Activated CD4-positive, alpha-beta T cell treated with anti-CD3 and anti-CD28 coated beads, Interleukin-2, amount 50 U/mL, for 4 hours (primary cell): ENCODE measurements at regions not wholly inside any gene's neighbourhood (a gene's known extent, or its start where the extent isn't known, plus 50 kb on each side); places are given as distances from the start of the nearest gene placed in this dataset.
"Not testable (repeated sequence)": the region's sequence is repeated elsewhere in the genome, so short reads cannot be mapped to it uniquely, and the experiment has no call there.

Experiments used
- DNase-seq, 2 experiments: peaks; one replicate each; pipeline ENCODE4 v3.0.0-alpha.2; 2020

DNA sequence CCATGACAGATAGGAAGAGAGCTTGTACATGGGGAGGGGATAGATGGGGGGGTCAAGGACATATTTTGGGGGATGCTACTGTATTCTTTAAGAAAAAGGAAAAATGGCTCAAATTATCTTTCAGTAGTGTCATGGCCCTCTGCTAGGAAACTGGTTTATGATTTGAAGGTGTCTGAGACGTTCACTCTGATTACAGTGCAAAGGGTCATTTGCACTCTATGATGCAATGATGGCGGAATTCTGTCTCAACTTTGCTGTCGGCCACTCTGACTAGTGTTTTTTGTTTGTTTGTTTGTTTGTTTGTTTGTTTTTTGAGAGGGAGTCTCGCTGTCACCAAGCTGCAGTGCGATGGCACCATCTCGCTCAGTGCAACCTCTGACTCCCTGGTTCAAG, 180.0 kb downstream of the SOX4 start:
- DNase-seq, result no peak

DNA sequence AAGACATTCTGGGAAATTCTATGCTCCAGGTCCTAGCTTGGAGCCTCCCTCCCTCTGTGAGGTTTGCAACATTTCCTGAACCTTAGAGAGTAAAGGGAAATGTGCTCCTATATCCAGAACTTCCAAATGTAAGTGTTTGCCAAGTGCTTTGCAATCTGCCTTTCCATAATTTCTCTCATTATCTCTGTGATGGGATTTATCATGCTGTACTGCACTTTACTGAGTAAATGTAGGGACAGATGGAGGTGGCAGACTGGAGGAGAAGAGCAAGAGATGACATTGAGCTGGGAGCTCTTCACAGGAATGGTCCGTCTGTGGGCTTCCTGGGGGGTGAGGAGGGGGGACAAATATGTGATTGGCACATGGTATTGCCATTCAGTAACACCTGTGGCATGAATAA, 184.3 kb downstream of the SOX4 start:
- DNase-seq, result no peak

DNA sequence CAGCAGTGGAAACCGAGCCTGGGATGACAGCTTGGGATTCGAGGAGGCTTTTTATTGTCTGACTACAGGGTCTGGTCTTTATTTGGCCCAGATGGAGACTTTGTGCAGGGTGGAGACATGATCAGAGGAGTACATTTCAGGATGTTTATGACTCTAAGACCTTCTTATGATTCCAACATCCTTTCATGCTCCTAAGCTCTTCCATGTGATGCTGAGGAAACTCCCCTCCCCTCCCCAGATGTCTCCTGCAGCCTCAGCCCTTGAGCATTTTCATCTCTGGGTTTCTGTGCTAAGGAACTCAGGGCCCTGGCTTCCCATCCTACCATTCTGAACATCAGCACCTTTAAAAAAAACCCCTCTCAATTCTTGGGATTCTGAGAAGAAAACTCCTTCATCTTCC, 186.6 kb downstream of the SOX4 start:
- no peak for DNase-seq

DNA sequence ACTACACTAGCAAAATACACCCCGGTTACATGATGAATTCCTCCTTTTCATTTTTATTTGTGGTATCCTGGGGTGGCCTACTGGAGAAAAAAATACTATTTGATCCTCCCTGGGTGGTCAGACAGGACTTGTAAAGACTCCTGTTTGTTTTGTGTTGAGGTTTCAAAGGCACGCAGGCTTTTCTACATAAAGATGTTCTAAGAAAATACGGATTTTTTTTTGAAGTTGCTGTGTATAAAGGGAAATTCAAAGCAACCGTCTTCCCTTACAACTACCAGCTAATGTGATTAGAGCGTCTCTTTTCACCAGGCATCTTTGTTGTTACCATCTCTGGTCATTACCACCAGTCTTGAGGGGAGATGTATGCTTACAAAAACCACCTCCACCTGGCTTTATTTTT, 187.1 kb downstream of the SOX4 start:
- no peak for DNase-seq

DNA sequence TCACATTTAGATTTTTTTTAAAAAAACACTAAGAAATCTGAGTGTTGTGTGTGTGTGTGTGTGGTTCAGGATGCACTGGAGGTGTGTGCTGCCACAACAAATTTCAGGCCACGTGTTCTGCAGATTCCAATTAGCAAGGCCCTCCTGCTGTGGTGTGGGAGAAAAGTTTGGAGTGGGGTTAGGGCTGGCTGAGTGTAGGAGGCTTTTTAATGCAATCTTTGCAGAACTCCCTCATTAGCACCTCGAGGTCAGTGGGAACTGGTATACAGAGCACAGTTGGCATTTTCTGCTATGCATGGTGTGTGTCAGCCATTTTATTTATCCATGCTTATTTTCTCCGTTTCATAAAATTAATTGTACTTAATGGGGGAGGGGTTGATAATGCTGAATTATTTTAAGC, 187.6 kb downstream of the SOX4 start:
- DNase-seq, result no peak

DNA sequence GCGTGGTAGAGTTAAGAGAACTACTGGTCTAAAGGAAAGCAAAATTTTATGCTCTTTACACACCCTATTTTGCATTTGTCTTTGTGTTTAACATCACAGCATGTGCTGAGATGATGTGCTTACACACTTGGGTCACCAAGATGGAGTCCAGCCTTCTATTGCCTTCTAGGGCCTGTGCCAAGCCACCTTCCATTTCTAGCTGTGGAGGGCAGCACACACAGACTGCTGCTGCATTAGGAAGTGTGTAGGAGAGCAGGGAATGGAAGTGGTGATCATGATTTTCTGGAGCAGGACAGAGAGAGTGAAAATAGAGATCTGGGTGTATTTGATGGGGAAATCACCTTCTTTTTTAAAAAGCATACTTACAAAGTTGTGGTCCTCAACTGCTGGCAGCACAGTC, 191.6 kb downstream of the SOX4 start:
- no peak for DNase-seq

DNA sequence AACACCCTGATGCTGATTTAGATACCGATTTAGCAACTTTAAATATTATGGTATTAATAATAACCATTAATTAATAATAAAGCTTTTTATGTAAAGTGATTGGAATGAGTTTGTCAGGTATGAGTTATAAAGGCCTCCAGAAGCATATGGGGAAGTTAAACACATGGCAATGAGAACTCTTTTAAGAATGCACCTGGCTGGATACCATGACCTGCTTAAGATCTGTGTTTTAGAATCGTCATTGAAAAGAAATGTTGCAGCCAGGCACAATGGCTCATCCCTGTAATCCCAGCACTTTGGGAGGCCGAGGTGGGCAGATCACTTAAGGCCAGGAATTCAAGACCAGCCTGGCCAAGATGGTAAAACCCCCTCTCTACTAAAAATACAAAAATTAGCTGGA, 197.5 kb downstream of the SOX4 start:
- no peak for DNase-seq

DNA sequence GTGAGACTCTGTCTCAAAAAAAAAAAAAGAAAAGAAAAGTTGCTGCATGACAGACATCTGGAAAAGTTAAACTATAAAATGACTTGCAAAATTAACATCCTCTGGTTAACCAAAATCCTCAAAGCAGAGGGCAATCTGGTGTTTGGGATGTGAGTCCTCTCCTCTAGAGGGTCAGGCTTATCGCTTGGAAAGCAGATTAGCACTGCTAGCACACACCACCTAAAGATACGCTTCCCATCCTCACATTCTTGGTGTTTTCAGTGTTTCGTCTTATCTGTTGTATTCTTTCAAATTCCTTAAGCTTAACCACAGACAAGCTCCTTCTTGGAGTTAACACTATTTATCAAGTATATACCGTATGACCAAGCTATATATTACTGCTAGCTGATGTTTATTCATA, 198.0 kb downstream of the SOX4 start:
- DNase-seq, result no peak

DNA sequence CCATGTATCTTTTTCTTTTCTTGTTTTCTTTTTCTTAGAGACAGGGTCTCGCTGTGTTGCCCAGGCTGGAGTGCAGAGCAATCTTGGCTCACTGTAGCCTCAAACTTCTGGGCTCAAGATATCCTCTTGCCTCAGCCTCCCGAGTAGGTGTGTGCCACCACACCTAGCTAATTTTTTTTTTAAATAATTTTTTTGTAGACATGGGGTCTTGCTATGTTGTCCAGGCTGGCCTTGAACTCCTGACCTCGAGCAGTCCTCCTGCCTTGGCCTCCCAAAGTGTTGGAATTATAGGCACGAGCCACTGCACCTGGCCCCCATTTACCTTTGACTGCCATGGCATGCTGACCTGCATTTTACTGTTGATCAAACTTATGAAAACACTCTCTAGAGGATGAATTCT, 198.6 kb downstream of the SOX4 start:
- no peak for DNase-seq

DNA sequence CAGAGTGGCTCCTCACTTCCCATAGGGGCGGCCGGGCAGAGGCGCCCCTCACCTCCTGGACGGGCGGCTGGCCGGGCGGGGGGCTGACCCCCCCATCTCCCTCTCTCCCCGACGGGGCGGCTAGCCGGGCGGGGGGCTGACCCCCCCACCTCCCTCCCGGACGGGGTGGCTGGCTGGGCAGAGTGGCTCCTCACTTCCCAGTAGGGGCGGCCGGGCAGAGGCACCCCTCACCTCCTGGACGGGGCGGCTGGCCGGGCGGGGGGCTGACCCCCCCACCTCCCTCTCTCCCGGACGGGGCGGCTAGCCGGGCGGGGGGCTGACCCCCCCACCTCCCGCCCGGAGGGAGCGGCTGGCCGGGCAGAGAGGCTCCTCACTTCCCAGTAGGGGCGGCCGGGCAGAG, 203.4 kb downstream of the SOX4 start:
- DNase-seq, result not testable (repeated sequence)

DNA sequence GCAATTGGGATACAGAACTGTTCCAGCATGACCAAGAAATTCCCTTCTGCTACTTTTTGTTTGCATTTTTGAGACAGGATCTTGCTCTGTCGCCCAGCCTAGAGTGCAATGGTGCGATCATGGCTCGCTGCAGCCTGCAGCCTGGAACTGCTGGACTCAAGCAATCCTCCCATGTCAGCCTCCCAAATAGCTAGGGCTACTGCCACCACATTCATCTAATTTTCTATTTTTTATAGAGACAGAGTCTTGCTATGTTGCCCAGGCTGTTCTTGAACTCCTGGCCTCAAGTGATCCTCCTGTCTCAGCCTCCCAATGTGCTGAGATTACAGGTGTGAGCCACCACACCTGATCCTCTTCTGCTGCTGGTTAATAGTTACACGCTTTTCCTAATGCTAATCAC, 204.9 kb downstream of the SOX4 start:
- DNase-seq, result no peak

DNA sequence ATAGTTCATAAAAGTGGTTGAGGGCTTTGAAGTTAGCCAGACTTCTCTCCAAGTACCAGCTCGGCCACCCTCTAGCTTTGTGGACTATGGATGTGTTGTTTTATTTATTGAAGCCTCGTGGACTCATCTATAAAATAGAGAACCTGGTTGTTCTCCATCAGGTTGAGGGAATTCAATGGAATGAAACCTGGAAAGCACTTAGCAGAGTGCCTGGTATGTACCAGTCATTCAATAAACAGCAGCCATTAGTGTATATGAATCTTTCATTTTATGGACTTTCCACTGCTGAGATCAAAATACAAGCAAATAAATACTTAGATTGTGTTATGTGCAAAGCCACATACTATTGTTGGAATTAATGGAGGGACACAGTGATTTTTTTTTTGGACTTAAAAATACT, 206.8 kb downstream of the SOX4 start:
- DNase-seq, result no peak

DNA sequence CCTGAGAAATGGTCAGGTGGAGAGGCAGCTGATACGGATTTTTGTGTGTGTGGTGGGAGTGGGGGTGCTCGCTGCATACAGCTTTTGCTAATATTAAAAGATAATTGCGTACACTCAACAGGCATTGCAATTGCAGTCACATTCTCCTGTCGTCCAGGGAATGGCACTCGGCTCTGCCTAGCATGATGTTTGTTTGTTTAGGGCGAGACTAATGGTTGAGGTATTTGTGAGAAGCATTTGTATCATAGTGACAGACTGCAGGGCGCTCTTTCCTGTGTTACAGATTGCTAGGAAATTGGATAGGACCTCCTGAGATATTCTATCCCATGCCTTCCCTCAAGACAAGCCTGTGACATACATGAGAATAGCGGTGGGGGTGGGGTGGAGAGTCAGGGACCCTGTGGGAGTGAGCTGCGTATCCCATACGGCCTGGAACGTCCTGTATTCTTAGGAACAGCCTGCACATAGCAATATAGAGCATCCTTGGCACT, 207.4 kb downstream of the SOX4 start:
- DNase-seq, result no peak

DNA sequence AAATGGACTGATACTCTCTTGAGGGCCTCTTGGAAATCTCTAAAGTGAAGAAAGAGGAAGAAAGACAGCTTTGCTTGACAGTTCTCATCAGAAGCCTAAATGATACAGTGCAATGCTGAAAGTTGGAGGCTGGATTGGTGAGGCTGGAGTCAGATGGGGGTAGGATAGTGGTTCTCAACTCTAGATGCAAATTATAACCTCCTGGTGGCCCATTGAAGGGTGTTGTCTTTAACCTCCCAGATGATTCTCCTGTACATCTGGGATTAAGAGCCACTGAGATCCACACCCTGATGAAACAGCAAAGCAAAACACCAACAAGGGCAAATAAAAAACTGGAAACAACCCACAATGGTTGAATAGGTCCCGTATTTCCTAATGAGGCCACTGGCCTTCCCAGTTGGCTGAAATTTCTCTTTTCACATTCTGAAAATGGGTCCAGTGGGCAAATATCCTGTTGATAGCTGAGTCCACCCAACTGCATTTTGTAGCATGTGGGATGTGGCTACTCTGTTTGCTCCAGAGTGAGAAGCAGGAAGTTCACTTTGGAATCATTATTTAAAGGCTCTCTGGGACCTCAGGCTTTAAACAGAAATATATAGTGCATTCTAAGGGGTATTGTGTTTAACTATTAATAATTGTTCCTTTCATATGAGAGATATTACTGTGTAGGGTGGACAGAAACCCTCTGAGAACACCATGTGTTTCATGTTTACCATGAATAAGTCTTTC, 208.1 kb downstream of the SOX4 start:
- no peak for DNase-seq

DNA sequence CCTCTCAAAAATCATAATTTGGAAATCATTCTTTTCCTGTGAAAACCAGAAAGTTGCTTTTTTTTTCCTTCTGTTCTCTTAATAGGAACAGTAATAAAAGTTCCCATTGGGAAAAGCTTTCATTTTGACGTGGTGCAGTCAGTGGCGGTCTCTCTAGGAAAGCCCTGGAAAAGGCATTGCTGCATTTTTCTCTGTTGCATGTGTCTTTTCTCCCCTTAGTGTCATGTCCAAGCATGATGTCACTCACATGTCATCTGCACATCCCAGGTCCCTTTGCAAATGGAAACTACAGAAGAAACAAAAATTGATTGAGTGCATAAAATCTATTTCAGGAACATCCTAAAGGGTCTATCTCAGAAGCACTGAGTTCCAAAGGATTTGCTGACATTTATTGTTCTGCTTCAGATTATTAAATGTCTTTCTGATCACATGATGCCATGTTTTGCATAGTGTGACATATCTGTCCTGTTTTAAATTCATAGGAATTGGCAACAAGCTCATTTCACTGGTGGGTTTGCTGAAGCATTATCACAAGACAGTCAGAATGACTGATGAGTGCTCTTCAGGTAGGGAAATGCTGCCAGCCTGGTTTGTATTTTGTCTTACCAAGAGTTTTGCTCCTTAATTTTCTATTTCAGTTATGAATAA, 208.7 kb downstream of the SOX4 start:
- no peak for DNase-seq

DNA sequence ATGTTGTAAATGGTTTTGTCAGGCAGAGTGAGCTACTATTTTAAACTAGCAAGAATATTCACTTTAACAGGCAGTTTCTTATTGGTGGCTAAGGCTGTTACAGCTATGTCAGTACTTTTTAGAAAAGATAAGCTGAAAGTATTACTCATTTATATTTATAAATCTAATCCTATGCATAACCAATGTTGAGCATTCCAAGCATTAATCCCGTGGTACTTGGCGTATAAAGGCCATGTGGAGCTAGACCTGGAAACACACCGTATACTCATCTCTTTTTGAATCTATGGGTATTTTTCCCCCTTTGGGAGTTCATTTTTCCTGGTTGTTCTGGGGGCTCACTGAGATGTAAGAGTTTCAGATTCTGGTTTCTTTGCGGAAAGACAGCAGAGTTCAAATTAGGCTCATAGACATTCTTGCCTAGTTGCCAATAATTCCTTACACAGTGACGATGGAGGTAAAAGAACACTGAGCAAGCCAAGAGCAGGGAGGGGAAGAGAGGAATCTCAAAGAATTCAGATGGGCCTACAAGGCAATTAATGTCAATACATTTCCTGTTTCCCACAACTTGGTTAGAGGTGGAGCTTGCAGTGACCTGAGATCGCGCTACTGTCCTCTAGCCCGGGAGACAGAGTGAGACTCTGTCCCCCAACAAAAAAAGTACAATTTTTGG, 211.5 kb downstream of the SOX4 start:
- DNase-seq, result no peak

DNA sequence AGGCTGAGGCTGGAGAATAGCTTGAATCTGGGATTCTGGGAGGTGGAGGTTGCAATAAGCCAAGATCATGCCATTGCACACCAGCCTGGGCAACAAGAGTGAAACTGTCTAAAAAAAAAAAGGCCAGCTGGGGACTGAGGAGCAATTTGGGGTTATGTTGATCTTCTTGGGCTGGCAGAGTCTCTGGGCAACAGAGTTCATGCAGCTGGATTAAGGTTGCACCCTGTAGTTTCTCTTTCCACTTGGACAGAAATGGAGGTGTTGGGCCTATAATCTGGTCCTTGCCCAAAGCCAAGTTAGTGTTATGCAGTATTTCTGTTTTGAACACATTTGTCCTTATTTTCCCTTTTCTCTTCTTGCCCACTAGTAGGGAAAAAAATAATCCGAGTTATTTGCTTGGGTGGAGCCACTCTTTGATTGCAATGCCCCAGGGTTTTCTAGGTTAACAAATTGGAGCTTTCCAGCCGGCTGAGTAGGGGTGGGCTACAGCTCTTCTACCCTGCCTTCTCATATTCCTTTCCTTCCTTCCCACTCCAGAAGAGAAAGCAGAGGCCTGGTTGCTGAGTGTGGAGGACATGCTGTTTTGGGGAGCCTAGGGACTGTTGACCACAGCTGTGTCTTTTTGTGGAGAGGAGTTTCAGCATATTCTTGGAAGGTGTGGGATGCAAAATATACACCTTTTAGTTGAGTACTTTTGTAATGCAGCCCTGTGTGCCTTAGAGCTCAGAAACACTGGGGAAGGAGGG, 213.9 kb downstream of the SOX4 start:
- no peak for DNase-seq

DNA sequence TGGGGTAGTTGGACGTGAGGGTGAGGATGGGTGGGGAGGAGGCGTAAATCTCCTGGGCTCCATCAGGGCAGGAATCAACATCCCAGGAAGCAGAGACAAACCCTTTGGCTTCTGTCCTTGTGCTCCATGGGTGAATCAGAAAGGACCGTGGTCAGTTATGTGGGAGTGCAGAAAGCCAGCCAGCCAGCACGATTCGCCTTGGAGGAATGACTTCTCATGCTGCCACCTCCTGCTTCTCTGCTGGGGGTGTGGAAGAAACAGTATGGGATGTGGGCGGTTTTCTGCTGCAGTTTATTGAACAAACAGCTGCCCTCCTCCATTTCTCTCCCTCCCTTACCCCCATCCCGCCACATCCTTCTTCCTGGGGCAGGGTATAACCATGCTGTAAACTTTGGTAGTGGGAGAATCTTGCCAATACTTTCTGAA, 214.5 kb downstream of the SOX4 start:
- no peak for DNase-seq

DNA sequence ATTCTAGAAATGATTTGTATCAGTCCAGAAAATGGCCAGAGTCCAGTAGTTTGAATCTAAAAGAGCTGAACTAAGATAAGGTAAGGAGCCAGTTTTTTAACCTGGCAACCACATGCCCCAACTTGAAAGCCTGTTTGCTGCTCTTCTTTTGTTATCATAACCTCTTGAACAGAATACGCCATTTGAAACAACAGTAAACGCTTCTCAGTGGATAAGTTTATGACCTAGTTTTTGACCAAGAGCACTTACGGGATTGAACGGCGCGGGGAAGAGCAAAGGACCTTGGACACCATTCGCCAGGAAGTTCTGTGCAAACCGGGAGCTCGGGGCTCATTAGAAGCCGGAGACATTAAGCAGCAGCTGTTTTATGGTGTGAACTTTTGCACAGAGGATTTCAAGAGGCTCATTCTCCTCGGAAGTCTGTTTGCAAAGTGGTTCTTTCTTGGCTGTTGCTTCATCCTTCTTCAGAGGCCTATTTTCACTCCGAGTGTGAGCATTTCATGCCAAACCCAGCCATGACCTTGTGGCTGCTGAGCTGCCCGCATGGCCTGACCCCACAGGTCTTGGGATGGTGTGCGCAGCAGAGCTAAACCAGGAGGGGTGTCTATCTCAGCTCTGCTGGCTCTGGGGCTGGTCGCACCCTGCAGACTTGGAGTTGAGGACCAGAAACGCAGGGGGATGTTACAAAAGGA, 215.1 kb downstream of the SOX4 start:
- DNase-seq, result no peak

DNA sequence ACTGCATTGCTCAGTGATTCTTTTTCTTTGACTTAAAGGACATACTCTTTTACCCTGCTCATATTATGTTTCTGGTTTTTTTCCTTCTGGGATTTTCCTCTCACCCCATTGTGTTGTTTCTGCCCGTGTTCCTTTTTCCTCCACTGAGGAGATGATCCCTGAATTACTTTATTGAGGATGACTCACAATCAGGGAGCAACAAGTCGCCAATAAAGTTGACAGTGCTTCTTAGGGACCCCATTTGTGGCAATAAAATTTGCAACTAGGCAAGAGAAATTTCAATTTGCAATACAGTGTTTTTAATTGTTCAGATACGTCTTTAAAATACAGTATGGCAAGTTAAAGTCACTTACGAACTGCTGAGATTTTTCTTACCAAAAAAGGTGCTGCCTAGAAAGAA, 217.9 kb downstream of the SOX4 start:
- DNase-seq, result no peak

DNA sequence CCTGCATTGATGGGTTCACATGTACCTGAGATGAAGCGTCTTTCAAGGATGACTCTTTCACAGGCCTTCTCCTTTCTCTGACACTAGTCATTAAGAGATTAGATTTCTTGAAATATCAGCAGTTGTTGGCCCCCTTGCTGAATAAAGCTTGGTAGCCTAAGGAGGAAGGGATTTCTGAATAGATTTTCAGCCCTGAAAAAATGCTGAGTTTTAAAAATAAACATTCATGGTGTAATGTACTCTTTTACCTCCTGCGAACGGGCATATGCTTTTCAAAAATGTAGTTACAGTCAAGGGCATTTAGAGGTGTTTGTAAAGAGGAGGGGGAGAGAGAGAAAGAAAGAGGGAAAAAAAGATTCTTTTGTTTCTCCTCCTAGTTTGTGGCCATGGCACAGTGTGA, 222.7 kb downstream of the SOX4 start:
- no peak for DNase-seq

DNA sequence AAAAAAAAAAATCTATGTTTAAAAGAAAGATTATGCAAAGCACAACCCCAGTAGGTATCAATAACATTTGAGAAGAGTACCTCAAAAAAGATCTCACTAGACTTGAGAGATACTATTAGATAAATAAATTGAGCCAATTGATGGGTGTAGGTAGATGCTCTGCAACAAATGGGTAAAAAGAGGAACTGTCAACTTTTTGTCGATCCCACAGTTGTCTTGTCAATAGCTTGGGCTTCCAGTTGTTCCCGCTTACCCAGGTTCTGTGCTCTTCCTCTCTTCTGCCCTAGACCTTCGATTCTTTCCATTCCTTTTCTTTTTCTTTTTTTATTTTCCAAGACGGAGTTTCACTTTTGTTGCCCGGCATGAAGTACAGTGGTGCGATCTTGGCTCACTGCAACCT, 226.9 kb downstream of the SOX4 start:
- no peak for DNase-seq

DNA sequence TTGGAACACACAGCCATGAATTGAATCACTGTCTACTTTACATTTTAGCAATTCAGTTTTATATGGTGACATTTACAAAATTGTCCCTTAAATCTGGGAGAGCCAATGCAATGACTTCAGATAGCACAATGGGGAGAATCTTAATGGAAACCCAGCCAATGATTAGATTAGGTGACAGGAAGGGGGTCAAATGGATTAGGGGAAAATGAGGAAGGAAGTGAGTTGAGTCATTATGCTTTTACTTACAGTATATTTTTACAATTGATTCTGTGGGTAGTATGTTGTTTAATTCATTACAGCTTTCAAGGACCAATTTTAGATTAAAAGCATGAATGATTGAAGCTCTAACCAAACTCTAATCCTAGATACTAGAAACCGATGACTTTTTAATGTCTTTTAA, 229.8 kb downstream of the SOX4 start:
- no peak for DNase-seq
